ENCODE measurements at regions not wholly inside any gene's neighbourhood (a gene's known extent, or its start where the extent isn't known, plus 50 kb on each side); places are given as distances from the start of the nearest gene placed in this dataset.

- no peak for TF ChIP-seq EZH2 (optimal IDR thresholded peaks at IDR 0.05; ENCODE audit: low read depth, low read length)
- TF ChIP-seq CTCF (IDR thresholded peaks at IDR 0.05; ENCODE audit: low read length), result no peak
Observed at GRCh38 chr18:55763298-55763697, 175.3 kb upstream of the TCF4 start.

Measured in MM.1S (cell line).